Tibial nerve (tissue), 4 donors: ENCODE measurements at regions not wholly inside any gene's neighbourhood (a gene's known extent, or its start where the extent isn't known, plus 50 kb on each side); places are given as distances from the start of the nearest gene placed in this dataset.

Experiments
- EP300 ChIP-seq, 2 donors: sonication (generic); formaldehyde crosslinking; IDR thresholded peaks; one replicate each; pipeline ENCODE4 v1.6.1; 2017; ENCODE audit warnings: antibody characterized with exemption in 2 of 2, mild to moderate bottlenecking in 1 of 2
- POLR2A ChIP-seq, 2 donors: fragments of 450-650 bp; IDR thresholded peaks; one replicate each; pipeline ENCODE4 v1.6.1; 2017; ENCODE audit warnings: antibody characterized with exemption in 2 of 2, mild to moderate bottlenecking in 2 of 2, moderate library complexity in 2 of 2
- TF ChIP-seq, protein P1 (sequence below), 5 experiments: fragments of 200-600 bp in 3 of 5; fragments of 450-650 bp in 2 of 5; sonication (generic) in 3 of 5; IDR thresholded peaks; one replicate each; pipeline ENCODE4 v1.5.1; 2016 to 2019; ENCODE audit warnings: antibody characterized with exemption in 5 of 5, mild to moderate bottlenecking in 3 of 5, moderate library complexity in 2 of 5

- TF ChIP-seq, protein P1, sequence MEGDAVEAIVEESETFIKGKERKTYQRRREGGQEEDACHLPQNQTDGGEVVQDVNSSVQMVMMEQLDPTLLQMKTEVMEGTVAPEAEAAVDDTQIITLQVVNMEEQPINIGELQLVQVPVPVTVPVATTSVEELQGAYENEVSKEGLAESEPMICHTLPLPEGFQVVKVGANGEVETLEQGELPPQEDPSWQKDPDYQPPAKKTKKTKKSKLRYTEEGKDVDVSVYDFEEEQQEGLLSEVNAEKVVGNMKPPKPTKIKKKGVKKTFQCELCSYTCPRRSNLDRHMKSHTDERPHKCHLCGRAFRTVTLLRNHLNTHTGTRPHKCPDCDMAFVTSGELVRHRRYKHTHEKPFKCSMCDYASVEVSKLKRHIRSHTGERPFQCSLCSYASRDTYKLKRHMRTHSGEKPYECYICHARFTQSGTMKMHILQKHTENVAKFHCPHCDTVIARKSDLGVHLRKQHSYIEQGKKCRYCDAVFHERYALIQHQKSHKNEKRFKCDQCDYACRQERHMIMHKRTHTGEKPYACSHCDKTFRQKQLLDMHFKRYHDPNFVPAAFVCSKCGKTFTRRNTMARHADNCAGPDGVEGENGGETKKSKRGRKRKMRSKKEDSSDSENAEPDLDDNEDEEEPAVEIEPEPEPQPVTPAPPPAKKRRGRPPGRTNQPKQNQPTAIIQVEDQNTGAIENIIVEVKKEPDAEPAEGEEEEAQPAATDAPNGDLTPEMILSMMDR (IDR thresholded peaks at IDR 0.05), result no peak
- no peak for TF ChIP-seq EP300 (IDR thresholded peaks at IDR 0.05)
- TF ChIP-seq POLR2A (IDR thresholded peaks at IDR 0.05), result no peak
These were observed 1081.6 kb upstream of the EYS start for GRCh38 chr6:66788579-66788978.
